Stimulated activated CD4-positive, alpha-beta T cell treated with anti-CD3 and anti-CD28 coated beads, Interleukin-1b, Interleukin-23, amount 100 ng/mL, for 1 hour (primary cell): ENCODE measurements at regions not wholly inside any gene's neighbourhood (a gene's known extent, or its start where the extent isn't known, plus 50 kb on each side); places are given as distances from the start of the nearest gene placed in this dataset.

Experiments
- DNase-seq, 2 donors: peaks; one replicate each; pipeline ENCODE4 v3.0.0-alpha.2; 2020; ENCODE audit warnings: low read depth in 2 of 2

- DNase-seq, result no peak
Observed at GRCh38 chr2:57567245-57567644, 479.4 kb upstream of the VRK2 start.

- no peak for DNase-seq
Observed at GRCh38 chr2:57569396-57569795, 477.2 kb upstream of the VRK2 start.

GRCh38 chr2:57570961-57571360 is 475.6 kb upstream of the VRK2 start:
- no peak for DNase-seq

- no peak for DNase-seq
Observed at GRCh38 chr2:57575700-57576268, 470.8 kb upstream of the VRK2 start.

- no peak for DNase-seq
Observed at GRCh38 chr2:57576983-57577382, 469.6 kb upstream of the VRK2 start.

- DNase-seq, result no peak
Observed at GRCh38 chr2:57597940-57598339, 448.7 kb upstream of the VRK2 start.

GRCh38 chr2:57598551-57598950 is 448.1 kb upstream of the VRK2 start:
- DNase-seq, result no peak

- DNase-seq, result no peak
Observed at GRCh38 chr2:57602733-57603132, 443.9 kb upstream of the VRK2 start.

GRCh38 chr2:57614988-57615387 is 431.6 kb upstream of the VRK2 start:
- DNase-seq, result no peak

- DNase-seq, result no peak
Observed at GRCh38 chr2:57615855-57616556, 430.6 kb upstream of the VRK2 start.

GRCh38 chr2:57617318-57617717 is 429.3 kb upstream of the VRK2 start:
- no peak for DNase-seq

- DNase-seq, result no peak
Observed at GRCh38 chr2:57621122-57621663, 425.4 kb upstream of the VRK2 start.

- DNase-seq, result no peak
Observed at GRCh38 chr2:57622009-57622408, 424.6 kb upstream of the VRK2 start.

- DNase-seq, result no peak
Observed at GRCh38 chr2:57656198-57656597, 390.4 kb upstream of the VRK2 start.

- no peak for DNase-seq
Observed at GRCh38 chr2:57669570-57669969, 377.0 kb upstream of the VRK2 start.

- DNase-seq, result no peak
Observed at GRCh38 chr2:57674025-57674424, 372.6 kb upstream of the VRK2 start.

GRCh38 chr2:57674743-57675142 is 371.9 kb upstream of the VRK2 start:
- DNase-seq, result no peak

GRCh38 chr2:57677296-57677695 is 369.3 kb upstream of the VRK2 start:
- DNase-seq, result no peak

- DNase-seq, result no peak
Observed at GRCh38 chr2:57681650-57682049, 365.0 kb upstream of the VRK2 start.

GRCh38 chr2:57685032-57685431 is 361.6 kb upstream of the VRK2 start:
- no peak for DNase-seq

GRCh38 chr2:57692395-57692794 is 354.2 kb upstream of the VRK2 start:
- DNase-seq, result no peak

- DNase-seq, result no peak
Observed at GRCh38 chr2:57693177-57693576, 353.4 kb upstream of the VRK2 start.

GRCh38 chr2:57693965-57694364 is 352.6 kb upstream of the VRK2 start:
- no peak for DNase-seq

- no peak for DNase-seq
Observed at GRCh38 chr2:57696016-57696415, 350.6 kb upstream of the VRK2 start.
